K562 (cell line): ENCODE measurements at regions not wholly inside any gene's neighbourhood (a gene's known extent, or its start where the extent isn't known, plus 50 kb on each side); places are given as distances from the start of the nearest gene placed in this dataset.

ENCODE experiments used
- ATAC-seq: fragments of 200-7000 bp; cut with Tn5 transposase; 3 replicates; pipeline ENCODE4 v1.9.1; 2020; ENCODE audit warnings: moderate library complexity
- BruUV-seq: library from RNA; stranded (reverse); fragments of 400-500 nt; replicated peaks from 2 replicates; lab custom pipeline; 2021; lab: Mats Ljungman, UMichigan
- CTCF ChIA-PET: fragments of 300-600 bp; formaldehyde crosslinking; extraction: SDS; loops from one replicate; lab custom pipeline; 2021; ENCODE audit warnings: low intra/inter-chr PET ratio; lab: Yijun Ruan, JAX
- POLR2A ChIA-PET: fragments of 300-600, 350-650 bp; sonication (Branson Sonifier 250); formaldehyde crosslinking; extraction: SDS; loops from one replicate; lab custom pipeline; 2021; ENCODE audit warnings: antibody characterized with exemption, inconsistent platforms; lab: Yijun Ruan, JAX
- DNase-seq, 4 experiments: peaks; one replicate each; pipeline versions ENCODE4 v3.0.0 to v3.0.0-alpha.2; 2011 to 2018; ENCODE audit warnings: low spot score in 3 of 4, mixed read lengths in 3 of 4; ENCODE audit errors: extremely low read depth in 1 of 4
- FAIRE-seq: peaks from 2 replicates; lab custom pipeline; 2011; peaks lifted over from hg19 to GRCh38; lab: Jason Lieb, UNC
- H2AFZ ChIP-seq: 2 replicates; pipeline ENCODE4 v1.6.0; 2011; ENCODE audit warnings: low read depth, low read length, control low read depth, inconsistent platforms
- H3K27ac ChIP-seq: fragments of 200-600 bp; 3 replicates; pipeline ENCODE4 v1.8.0; 2011; ENCODE audit warnings: low read depth, mild to moderate bottlenecking, control low read depth, inconsistent platforms, low read length, moderate library complexity, mixed read lengths; ENCODE audit errors: extremely low read depth
- H3K27me3 ChIP-seq, 2 experiments: fragments of 300-600 bp in 1 of 2; 2 replicates in 1 of 2; 3 replicates in 1 of 2; pipeline versions ENCODE4 v1.6.0 to v1.8.0; 2011; ENCODE audit warnings: inconsistent platforms in 2 of 2, low read length in 2 of 2, mild to moderate bottlenecking in 1 of 2, mixed read lengths in 1 of 2, moderate library complexity in 1 of 2; ENCODE audit not compliant: control insufficient read depth in 2 of 2, insufficient read depth in 2 of 2
- H3K36me3 ChIP-seq: fragments of 300-600 bp; 3 replicates; pipeline ENCODE4 v1.8.0; 2011; ENCODE audit warnings: mild to moderate bottlenecking, low read length, inconsistent platforms; ENCODE audit not compliant: control insufficient read depth, insufficient read depth
- H3K4me1 ChIP-seq, 2 experiments: fragments of 200-600 bp in 1 of 2; replicated peaks in 1 of 2; 2 replicates in 1 of 2; 3 replicates in 1 of 2; pipeline versions ENCODE4 v1.5.1 to v1.8.0; 2011; ENCODE audit warnings: inconsistent platforms in 2 of 2, low read length in 2 of 2, mild to moderate bottlenecking in 1 of 2, mixed read lengths in 1 of 2, moderate library complexity in 1 of 2; ENCODE audit not compliant: control insufficient read depth in 2 of 2, insufficient read depth in 2 of 2
- H3K4me2 ChIP-seq: 2 replicates; pipeline ENCODE4 v1.6.1; 2011; ENCODE audit warnings: low read length, control low read depth, inconsistent platforms, mixed read lengths; ENCODE audit not compliant: insufficient read depth
- H3K4me3 ChIP-seq: fragments of 200-600 bp; sonication (generic), shearing (Covaris generic); 2 replicates; pipeline ENCODE4 v1.5.1; 2016; ENCODE audit warnings: control low read depth, inconsistent platforms
- H3K79me2 ChIP-seq: fragments of 200-600 bp; 3 replicates; pipeline ENCODE4 v1.8.0; 2011; ENCODE audit warnings: low read length, inconsistent platforms; ENCODE audit not compliant: control insufficient read depth, insufficient read depth
- H3K9ac ChIP-seq, 2 experiments: 2 replicates each; pipeline versions ENCODE4 v1.6.0 to v1.6.1; 2011; ENCODE audit warnings: low read depth in 2 of 2, low read length in 2 of 2, control low read depth in 1 of 2, inconsistent platforms in 1 of 2, mild to moderate bottlenecking in 1 of 2, mixed read lengths in 1 of 2; ENCODE audit not compliant: insufficient read depth in 1 of 2
- H3K9me1 ChIP-seq: one replicate; pipeline ENCODE4 v1.6.0; 2011; ENCODE audit warnings: inconsistent platforms, mild to moderate bottlenecking, low read length, moderate library complexity; ENCODE audit not compliant: control insufficient read depth, insufficient read depth
- H3K9me3 ChIP-seq: replicated peaks from 2 replicates; pipeline ENCODE4 v1.5.1; 2011; ENCODE audit warnings: low read depth, low read length, inconsistent platforms; ENCODE audit not compliant: control insufficient read depth, insufficient read depth
- H4K20me1 ChIP-seq: replicated peaks from 2 replicates; pipeline ENCODE4 v1.6.1; 2011; ENCODE audit warnings: low read length, inconsistent platforms, mixed read lengths; ENCODE audit not compliant: control insufficient read depth, insufficient read depth
- FOXO4 ChIP-seq: fragments of 450-650 bp; formaldehyde crosslinking; IDR thresholded peaks from 2 replicates; pipeline ENCODE4 v1.4.0; 2020; ENCODE audit warnings: mild to moderate bottlenecking, moderate library complexity
- NR2C2 ChIP-seq, 2 experiments: fragments of 200-800 bp in 1 of 2; sonication (Bioruptor generic) in 1 of 2; sonication (generic) in 1 of 2; formaldehyde crosslinking in 1 of 2; IDR thresholded peaks; 2 replicates each; pipeline versions ENCODE4 v1.6.1 to v1.8.0; 2016 to 2022; ENCODE audit warnings: mild to moderate bottlenecking in 1 of 2, missing compliant biosample characterization in 1 of 2, missing genetic modification characterization in 1 of 2, missing genetic modification reagents in 1 of 2
- OTX1 ChIP-seq: fragments of 450-650 bp; formaldehyde crosslinking; IDR thresholded peaks from 2 replicates; pipeline ENCODE4 v1.4.0; 2022; ENCODE audit warnings: mild to moderate bottlenecking
- PTRF ChIP-seq: fragments of 450-650 bp; IDR thresholded peaks from 2 replicates; pipeline ENCODE4 v1.6.1; 2016; ENCODE audit warnings: mild to moderate bottlenecking, missing genetic modification characterization, missing compliant biosample characterization
- RFX1 ChIP-seq: fragments of 450-650 bp; IDR thresholded peaks from 2 replicates; pipeline ENCODE4 v1.6.1; 2016; ENCODE audit warnings: mild to moderate bottlenecking, moderate library complexity
- SREBF2 ChIP-seq: sonication (generic); formaldehyde crosslinking; IDR thresholded peaks from 2 replicates; pipeline ENCODE4 v1.4.0; 2020; ENCODE audit warnings: mild to moderate bottlenecking, missing genetic modification reagents
- ZFP36 ChIP-seq: fragments of 150-350 bp; IDR thresholded peaks from 2 replicates; pipeline ENCODE4 v1.6.1; 2018; ENCODE audit warnings: low read length, low read depth; ENCODE audit not compliant: partially characterized antibody
- ZNF551 ChIP-seq: fragments of 250-450 bp; sonication (Bioruptor Pico); IDR thresholded peaks from 2 replicates; pipeline ENCODE4 v1.5.0; 2021; ENCODE audit warnings: mild to moderate bottlenecking, moderate library complexity
- WGBS: fragments of 100-300 bp; shearing (Covaris generic); methylation state at CpG from one replicate; pipeline ENCODE4 v1.1.6; 2016; ENCODE audit warnings: low coverage, mixed read lengths; ENCODE audit not compliant: insufficient coverage; ENCODE audit errors: missing lambda C conversion rate; 5-methylcytosine and 5-hydroxymethylcytosine counted together
- in situ Hi-C: fragments of 300-500 bp; cut with MboI; formaldehyde crosslinking; loops from 4 replicates; pipeline ENCODE4 v1.15.0; 2018; ENCODE audit warnings: inconsistent platforms, mixed read lengths
- intact Hi-C: fragments of 100-400 bp; cut with micrococcal nuclease; formaldehyde crosslinking; loops from 2 replicates; pipeline ENCODE4 v1.14.2; 2022
- TF ChIP-seq, protein P1 (sequence below): fragments of 450-650 bp; IDR thresholded peaks from 2 replicates; pipeline ENCODE4 v1.6.1; 2016

DNA sequence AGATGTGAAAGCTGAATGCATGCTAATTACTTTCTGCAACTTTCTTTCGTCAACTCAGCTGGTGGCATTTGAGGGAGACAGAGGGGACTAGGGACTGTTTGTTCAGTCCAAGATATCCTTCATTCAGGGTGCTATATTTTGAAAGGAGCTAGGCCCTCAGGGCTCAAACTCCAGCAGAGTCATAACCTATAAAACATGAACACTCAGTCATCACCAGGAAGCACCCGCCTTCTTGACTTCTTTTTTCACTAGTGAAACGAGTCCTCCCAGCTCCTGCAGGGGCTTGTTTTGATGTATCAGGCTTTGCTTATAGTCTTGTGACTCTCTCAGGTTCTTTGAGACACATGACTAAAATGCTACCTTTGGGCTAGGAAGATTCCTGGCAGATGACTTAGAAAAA is 230.6 kb downstream of the PCDH7 start:
- H3K9ac ChIP-seq: no peak overlapping the region
- no peaks in the 10 kb centered on the region for H4K20me1 ChIP-seq
- no peak overlapping the region for H3K27ac ChIP-seq
- DNase-seq: no peak
- no peaks in the 10 kb centered on the region for H3K36me3 ChIP-seq
- POLR2A ChIA-PET: no interaction called here
- H3K4me3 ChIP-seq: no peak overlapping the region
- H3K27me3 ChIP-seq: no peaks in the 10 kb centered on the region
- no TSS peak for BruUV-seq
- H3K79me2 ChIP-seq: no peaks in the 10 kb centered on the region
- 0% methylated on average over 3 of the region's 3 CpGs for WGBS
- intact Hi-C loops: no loop called here
- H3K4me1 ChIP-seq: no peaks in the 10 kb centered on the region
- TF ChIP-seq PTRF: no peak
- TF ChIP-seq, all 486 proteins: peak for 0
- Histone ChIP-seq H2AFZ (no peak overlapping the region), H3K9me1 (no peaks in the 10 kb centered on the region), H3K9me3 (no peaks in the 10 kb centered on the region), H3K4me2 (no peak overlapping the region)
- CTCF ChIA-PET: no interaction called here
- ATAC-seq: no peak
- FAIRE-seq: no peak
- in situ Hi-C loops: no loop called here

DNA sequence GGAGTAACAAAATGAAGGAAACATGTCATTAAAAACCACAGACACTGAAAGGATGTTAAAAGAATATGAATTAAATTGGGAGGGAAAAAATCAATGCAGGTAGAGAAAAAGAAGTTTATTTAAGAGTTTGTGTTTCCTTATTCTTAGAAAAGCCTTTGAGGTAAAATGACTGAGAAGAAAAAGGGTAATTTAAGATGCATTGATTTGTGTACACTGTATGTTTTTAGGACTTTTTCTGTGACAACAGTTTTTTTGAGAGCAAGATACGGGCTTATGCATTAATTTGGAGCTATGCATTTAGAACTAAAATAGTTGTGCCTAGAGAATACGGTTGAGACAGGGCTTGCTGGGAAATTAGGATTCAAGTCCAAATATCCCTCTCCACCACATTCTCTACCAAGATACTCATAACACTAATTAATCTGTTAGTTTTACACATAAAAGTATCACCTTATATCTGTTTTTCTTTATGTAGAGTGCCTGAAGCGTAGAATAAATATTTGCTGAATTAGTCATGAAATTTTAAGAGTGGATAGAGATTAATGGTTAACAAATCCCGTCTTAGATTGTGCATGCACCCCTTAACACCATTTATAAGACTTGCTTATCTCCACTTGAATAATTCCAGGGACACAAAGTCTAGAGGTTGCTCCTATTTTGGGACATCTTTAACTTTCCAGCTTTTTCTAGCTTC is 232.5 kb downstream of the PCDH7 start:
- Histone ChIP-seq H3K36me3 (no peaks in the 10 kb centered on the region), H3K9me3 (no peaks in the 10 kb centered on the region), H2AFZ (no peak overlapping the region), H3K9me1 (no peaks in the 10 kb centered on the region), H3K4me2 (no peak overlapping the region), H3K4me3 (no peak overlapping the region), H3K79me2 (no peaks in the 10 kb centered on the region), H3K27me3 (no peaks in the 10 kb centered on the region), H3K9ac (no peak overlapping the region), H3K4me1 (no peaks in the 10 kb centered on the region), H4K20me1 (no peaks in the 10 kb centered on the region), H3K27ac (no peak overlapping the region)
- ATAC-seq (no peak), DNase-seq (no peak), FAIRE-seq (no peak)
- no TSS peak for BruUV-seq
- intact Hi-C loops: no loop called here
- POLR2A ChIA-PET: no interaction called here
- 0% methylated on average over 4 of the region's 4 CpGs for WGBS
- in situ Hi-C loops: no loop called here
- TF ChIP-seq ZNF551 (no peak), NR2C2 (CRISPR knock-in tag; IDR thresholded peaks at IDR 0.05) (no peak), NR2C2 (tag; IDR thresholded peaks at IDR 0.05) (no peak), FOXO4 (CRISPR knock-in tag) (no peak), RFX1 (no peak), ZFP36 (no peak), OTX1 (no peak), SREBF2 (CRISPR knock-in tag) (no peak)
- TF ChIP-seq, protein P1, sequence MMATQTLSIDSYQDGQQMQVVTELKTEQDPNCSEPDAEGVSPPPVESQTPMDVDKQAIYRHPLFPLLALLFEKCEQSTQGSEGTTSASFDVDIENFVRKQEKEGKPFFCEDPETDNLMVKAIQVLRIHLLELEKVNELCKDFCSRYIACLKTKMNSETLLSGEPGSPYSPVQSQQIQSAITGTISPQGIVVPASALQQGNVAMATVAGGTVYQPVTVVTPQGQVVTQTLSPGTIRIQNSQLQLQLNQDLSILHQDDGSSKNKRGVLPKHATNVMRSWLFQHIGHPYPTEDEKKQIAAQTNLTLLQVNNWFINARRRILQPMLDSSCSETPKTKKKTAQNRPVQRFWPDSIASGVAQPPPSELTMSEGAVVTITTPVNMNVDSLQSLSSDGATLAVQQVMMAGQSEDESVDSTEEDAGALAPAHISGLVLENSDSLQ: no peak
- CTCF ChIA-PET: no interaction called here
